Left colon (tissue), 2 donors: ENCODE measurements at regions not wholly inside any gene's neighbourhood (a gene's known extent, or its start where the extent isn't known, plus 50 kb on each side); places are given as distances from the start of the nearest gene placed in this dataset.
"Not testable (repeated sequence)": the region's sequence is repeated elsewhere in the genome, so short reads cannot be mapped to it uniquely, and the experiment has no call there.

ENCODE experiments used
- ATAC-seq: fragments of 200-7000 bp; cut with Tn5 transposase; one replicate; pipeline ENCODE4 v1.9.1; 2020; ENCODE audit warnings: mild to moderate bottlenecking, moderate library complexity
- DNase-seq, 2 donors: peaks; one replicate each; pipeline ENCODE4 v3.0.0-alpha.2; 2020
- intact Hi-C, 2 donors: fragments of 100-400 bp; cut with DNase I in 1 of 2; cut with micrococcal nuclease in 1 of 2; formaldehyde crosslinking; loops; one replicate each; pipeline versions ENCODE4 v1.11.2 to v1.14.0; 2022; cut with DNase I, micrococcal nuclease
- donor health status: DM: no; HTN: no; CAD: no.
- donor health status: DM: yes; HTN: yes; CAD: no.

DNA sequence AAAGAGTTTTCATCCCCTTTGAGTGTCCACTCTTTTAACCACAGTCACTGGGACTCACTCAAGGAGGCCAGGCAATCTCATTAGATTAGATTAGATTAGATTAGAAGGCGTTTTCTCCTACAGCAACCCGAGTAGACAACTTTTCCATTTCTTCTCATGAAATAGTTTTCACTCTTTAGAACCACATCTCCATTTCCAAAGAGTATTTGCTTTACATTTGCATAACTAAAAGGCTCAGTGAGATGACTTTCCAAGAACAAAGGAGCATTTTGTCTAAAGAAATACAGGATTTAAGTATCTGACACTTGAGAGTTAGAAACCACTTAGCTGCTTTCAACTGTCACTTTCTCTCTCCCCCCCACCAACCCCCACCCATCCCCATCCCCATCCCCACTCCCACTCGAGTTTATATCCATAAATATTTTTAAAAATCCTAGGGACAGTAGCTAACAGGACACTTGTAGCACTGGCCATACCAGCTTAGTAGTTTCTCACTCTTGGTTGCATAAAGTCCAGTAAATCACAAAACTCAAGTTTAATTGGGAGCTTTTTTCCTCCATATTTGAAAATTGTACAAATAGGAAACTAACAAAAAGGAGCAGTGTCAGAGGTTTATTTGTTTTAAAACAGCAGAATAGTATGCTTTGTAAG, 2202.9 kb upstream of the WWC1 start:
- ATAC-seq = no peak
- intact Hi-C loops = no loop called here
- no peak for DNase-seq

DNA sequence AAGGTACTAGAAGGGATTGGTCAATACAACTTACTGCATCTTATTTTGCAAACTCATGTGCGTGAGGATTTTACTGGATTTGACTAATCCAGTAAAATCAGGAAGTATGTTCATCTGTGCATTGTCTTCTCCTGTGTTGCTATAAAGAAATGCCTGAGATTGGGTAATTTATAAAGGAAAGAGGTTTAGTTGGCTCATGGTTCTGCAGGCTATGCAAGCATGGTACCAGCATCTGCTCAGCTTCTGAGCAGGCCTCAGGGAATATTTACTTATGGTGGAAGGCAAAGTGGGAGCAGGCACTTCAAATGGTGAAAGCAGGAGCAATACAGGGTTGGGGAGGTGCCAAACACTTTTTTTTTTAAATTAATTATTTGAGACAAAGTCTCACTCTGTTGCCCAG, 2199.5 kb upstream of the WWC1 start:
- no peak for ATAC-seq
- DNase-seq = no peak
- intact Hi-C loops = no loop called here

DNA sequence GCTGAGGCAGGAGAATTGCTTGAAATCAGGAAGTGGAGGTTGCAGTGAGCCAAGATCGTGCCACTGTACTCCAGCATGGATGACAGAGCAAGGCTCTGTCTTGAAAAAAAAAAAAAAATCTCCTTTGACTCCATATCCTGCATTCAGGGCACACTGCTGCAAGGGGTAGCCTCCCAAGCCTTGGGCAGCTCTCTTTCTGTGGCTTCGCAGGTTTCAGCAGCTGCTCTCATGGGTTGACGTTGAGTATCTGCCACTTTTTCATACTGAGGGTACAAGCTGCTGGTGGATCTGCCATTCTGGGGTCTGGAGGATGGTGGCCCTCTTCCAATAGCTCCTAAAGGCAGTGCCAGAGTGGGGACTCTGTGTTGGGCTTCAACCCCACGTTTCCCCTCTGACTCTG, 2198.1 kb upstream of the WWC1 start:
- DNase-seq (no peak), ATAC-seq (no peak)
- intact Hi-C loops = no loop called here

DNA sequence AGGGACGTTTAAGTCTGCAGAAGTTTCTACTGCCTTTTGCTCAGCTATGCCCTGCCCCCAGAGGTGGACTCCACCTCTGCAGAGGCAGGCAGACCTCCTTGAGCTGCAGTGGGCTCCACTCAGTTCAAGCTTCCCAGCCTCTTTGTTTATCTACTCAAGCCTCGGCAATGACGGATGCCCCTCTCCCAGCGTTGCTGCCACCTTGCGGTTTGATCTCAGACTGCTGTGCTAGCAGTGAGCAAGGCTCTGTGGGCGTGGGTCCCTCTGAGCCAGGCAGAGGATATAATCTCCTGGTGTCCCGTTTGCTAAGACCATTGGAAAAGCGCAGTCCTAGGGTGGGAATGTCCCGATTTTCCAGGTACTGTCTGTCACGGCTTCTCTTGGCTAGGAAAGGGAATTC, 2188.5 kb upstream of the WWC1 start:
- no peak for DNase-seq
- intact Hi-C loops = no loop called here
- ATAC-seq = no peak

DNA sequence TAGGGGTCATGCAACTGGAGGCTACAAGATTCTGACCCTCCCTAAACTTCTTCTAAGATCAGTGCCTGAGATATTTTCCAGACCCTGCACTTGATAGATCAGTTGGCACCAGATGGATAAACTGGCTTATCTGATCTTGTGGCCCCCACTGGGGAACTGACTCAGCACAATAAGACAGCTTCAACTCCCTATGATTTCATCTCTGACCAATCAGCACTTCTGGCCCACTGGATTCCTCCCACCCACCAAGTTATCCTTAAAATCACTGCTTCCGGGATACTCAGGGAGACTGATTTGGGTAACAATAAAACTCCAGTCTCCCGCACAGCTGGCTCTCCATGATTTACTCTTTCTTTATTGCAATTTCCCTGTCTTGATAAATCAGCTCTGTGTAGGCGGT, 2180.4 kb upstream of the WWC1 start:
- ATAC-seq (no peak), DNase-seq (no peak)
- intact Hi-C loops = no loop called here

DNA sequence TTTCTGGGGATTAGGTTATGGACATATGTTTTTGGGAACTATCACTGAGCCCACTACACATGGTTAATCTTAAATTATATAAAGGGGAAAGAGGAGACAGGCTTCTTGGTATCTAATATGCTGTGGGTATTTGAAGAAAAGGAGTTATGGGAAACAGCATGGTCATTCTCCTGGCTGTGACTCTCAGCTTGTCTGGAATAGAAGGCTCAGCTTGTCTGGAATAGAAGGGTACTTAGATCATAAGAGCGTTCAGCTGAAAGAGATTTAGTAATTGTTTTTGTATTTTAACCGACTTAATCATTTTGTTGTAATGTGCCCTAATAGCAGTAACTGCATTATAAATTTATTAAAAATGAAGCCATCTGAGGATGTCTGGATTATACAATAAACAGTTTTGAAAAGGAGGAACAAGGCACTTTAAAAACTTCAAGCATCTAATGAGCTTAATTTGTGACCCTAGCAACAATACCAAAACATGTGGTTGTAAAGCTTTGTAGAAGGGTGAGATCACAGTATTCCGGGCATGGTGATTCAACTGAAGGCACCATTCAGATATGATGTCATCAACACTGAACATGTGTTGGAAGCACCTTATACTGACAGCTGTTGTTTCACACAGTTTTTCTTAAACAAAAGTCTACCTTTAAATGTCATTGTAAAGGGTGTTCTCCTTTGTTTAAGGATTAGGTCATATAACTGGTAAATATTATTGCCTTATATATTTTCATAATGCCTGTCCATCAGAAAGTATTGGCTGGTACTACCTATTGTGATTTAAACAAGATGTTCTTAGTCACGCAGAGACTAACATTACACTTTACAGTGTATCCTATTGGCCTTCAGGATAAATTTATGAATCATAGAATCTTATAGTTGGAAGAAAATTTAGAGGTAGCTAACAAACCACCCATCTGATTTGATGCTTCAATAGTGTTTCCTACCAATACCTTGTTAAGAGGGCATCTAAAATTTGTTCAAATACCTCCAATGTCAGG, 2174.1 kb upstream of the WWC1 start:
- intact Hi-C loops = no loop called here
- no peak for ATAC-seq
- no peak for DNase-seq

DNA sequence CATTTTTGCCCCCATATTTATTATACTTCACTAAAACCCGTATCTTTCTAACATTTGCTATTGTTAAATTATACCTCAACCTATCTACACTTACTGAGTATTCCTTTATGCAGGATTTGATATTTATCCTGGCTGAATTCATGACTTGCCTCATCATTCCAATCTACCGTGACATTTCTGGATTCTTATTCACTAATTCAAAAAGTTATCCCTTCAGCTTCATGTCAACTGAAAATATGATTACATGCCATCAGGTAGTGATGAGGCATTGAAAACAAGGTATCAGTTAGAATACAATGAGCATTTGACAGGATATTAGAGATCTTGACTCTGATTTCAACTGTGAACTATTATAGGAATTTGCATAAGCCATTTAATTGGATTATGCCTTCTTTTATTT, 2171.9 kb upstream of the WWC1 start:
- intact Hi-C loops = no loop called here
- ATAC-seq (no peak), DNase-seq (no peak)

DNA sequence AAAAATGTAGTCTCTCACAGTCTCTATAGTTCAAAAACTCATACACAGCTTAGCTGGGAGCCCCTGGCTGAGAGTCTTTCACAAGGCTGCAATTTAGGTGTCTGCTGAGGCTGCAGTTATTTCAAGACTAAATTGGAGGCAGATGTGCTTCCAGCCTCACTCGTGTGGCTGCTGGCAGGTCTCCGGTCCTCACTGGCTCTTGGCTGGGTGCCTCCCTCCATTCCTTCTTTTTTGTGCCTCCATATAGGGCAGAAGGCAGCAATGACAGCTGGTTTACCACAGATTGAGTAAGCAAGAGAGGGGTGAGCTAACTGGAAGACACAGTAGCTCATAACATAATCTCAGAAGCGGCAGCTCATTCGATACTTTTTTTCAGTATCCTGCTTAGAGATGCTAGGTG, 2167.7 kb upstream of the WWC1 start:
- intact Hi-C loops = no loop called here
- no peak for DNase-seq
- ATAC-seq = no peak

DNA sequence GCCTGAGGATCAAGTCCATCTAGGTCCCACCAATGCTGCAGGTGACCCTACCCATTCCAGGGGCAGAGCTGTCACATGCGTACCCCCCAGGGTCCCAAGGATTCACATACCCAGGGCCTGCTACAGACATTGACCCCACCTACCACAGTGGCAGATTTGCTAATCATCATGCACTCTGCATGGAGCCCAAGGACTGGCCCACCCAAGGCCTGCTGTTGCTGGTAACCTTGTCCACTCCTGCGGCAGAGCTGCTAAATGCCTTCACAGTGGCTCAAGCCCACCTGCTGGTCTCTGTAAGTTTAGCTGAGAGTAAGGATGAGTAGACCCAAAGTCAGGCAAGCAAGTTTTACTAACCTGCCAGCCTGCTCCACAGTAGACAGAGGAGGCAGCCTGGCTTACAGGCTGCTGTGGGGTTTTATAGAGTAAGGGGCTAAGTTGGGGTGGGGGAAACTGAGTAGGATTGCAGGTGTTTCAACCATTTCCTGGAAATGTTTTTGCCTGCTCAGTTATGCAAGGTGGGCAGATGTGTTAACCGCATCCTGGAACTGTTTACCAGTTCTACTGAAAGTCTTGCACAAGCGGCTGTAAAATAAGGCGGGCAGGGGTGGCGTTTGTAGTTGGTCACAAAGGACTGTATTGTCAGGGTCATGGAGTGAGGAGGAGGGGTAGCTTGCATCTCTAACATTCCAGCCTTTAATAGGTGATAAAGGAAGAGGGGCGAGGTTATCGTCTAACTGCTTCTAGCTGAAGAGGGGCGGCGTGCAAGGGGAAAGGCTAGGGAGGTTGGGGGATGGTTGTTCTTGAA, 2163.5 kb upstream of the WWC1 start:
- no peak for ATAC-seq
- no peak for DNase-seq
- intact Hi-C loops = no loop called here

DNA sequence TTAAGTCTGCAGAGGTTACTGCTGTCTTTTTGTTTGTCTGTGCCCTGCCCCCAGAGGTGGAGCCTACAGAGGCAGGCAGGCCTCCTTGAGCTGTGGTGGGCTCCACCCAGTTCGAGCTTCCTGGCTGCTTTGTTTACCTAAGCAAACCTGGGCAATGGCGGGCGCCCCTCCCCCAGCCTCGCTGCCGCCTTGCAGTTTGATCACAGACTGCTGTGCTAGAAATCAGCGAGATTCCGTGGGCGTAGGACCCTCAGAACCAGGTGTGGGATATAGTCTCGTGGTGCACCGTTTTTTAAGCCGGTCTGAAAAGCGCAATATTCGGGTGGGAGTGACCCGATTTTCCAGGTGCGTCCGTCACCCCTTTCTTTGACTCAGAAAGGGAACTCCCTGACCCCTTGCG, 2146.3 kb upstream of the WWC1 start:
- DNase-seq, intact Hi-C loops, ATAC-seq: not testable (repeated sequence)

DNA sequence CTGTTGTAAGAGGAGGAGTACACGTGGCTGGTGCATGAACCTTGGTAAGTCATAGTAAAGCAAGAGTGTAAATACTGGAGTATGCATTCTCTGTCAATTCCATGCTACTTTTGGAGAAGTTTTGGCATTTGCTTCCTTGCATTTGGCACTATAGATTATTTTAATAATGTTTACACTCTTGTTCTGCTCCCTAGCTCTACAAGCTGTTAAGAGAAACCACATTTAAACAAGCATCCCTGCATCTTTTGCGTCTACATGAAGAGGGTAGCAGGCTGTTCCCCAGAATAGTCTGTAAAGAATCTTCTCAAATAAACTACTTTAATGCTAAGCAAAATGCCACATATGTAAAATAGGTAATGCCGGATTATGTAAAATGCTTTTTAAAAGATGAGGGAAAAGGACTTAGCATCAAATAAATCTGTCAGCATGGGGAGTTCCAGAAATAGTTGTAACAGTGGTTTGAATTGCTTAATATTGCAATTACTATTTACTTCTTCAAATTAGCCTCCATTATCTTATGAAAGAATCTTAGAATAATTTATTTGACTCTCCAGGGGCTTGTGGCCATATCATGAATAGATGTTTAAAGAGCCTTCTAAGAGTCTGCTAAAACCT, 2127.3 kb upstream of the WWC1 start:
- ATAC-seq (no peak), DNase-seq (no peak)
- intact Hi-C loops = no loop called here

DNA sequence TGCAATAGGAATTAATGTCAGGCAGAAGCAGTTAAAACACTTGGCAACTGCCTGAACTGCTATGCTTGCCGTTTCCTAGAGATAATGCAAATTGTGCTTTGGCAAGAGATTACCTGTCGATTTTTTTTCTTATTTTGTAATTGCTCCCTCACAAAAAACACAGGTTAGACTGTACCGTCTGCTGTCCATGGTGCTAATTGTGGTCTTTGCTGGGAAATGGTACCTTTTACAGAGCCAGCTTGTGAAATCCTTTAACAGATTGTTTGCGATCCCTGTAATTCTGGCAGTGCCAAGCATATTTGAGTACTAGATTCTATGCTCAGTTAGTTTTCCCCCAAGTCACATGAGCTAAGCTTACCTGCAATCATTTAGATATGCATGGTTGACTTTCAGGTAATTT, 2125.8 kb upstream of the WWC1 start:
- DNase-seq (no peak), ATAC-seq (no peak)
- intact Hi-C loops = no loop called here

DNA sequence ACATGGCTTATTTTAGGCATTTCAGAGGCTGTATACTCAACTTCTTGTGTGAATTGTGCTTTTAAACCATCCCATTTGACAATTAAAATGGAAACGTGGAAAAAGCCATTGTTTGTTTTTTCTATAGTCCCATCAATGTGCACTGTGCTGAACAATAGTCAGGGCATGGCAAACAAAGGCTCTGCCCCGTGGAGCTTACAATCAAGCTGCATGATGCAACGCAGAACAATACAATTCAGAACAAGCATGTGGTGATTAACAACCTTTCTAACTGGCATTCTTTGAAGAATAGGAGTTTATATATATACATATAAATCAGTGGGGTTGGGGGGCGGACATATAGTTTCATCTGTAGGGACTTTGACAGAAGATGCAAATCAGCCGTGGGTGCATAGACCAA, 2125.4 kb upstream of the WWC1 start:
- intact Hi-C loops = no loop called here

DNA sequence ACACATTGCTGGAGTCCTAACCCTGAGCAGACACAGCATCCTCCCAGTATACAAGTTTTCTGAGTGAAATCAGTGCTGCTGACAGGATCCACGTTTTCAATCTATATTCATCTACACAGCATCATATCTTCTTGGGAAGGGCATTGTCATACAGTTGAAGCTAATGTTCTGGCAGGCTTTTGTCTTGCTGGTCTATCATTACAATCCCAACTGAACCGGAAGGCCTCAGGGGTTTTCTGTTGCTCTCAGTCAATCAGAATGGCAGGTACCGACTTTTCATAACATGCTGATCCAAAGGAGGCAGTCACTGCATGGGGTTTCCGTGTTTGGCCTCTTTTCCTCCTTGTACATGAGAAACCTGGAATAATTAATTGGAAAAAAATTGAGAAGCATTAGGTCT, 2118.8 kb upstream of the WWC1 start:
- DNase-seq = no peak
- no peak for ATAC-seq

More for the DNA sequence above, 2125.4 kb upstream of the WWC1 start:
- ATAC-seq (no peak), DNase-seq (no peak)

DNA sequence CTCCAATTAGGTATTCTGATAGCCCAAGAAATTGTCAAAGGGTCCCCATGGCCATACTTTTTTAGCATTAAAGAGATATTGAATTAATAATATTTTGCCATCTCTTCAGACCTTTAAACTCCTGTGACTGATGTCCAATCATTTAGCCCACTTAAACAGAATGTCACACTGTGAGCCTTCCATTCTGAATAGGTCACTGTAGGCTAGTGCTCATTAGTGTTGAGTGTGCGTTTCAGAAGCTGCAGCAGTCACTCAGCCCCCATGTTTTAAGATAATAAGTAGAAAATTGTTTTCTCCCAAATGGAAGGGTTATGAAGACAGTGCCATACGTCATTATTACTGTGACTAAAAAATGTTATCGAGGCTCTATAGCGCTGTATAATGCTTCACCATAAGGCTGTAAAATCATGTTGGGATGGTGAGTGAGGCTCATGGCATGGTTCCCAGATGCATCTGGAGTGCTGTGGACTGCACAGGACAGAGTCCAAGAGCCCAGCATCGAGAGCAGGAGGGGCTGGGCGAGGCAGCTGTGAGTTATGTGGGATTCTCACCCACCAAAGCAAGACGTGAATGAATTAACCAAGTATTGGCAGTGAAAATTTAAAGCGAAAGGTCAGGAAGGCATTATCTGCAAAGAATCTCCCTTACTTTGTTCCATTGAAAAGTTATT, 2112.9 kb upstream of the WWC1 start:
- DNase-seq (peak in 1 of 2 donors; percentile 5), ATAC-seq (no peak)
- intact Hi-C loops = no loop called here

More for the DNA sequence above, 2118.8 kb upstream of the WWC1 start:
- intact Hi-C loops = no loop called here

DNA sequence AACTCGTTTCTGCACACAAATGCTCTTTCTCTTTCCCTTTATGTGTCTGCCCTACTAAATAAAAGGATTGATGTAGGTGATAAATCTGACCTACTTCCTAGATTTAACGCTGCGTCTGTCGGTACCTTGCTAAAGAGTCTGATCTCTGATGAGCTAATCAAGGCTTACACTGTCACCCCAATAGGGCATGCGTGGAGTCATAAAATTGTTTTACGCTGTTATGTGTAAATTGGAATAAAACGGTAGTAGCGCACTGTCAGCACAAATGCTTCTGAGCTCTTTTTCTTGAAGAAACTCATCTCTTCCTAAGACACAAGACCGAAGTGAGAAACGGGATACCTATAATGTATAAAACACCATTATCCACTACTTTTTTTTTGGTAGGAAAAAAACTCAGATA, 2106.3 kb upstream of the WWC1 start:
- intact Hi-C loops = no loop called here
- DNase-seq = no peak
- no peak for ATAC-seq

DNA sequence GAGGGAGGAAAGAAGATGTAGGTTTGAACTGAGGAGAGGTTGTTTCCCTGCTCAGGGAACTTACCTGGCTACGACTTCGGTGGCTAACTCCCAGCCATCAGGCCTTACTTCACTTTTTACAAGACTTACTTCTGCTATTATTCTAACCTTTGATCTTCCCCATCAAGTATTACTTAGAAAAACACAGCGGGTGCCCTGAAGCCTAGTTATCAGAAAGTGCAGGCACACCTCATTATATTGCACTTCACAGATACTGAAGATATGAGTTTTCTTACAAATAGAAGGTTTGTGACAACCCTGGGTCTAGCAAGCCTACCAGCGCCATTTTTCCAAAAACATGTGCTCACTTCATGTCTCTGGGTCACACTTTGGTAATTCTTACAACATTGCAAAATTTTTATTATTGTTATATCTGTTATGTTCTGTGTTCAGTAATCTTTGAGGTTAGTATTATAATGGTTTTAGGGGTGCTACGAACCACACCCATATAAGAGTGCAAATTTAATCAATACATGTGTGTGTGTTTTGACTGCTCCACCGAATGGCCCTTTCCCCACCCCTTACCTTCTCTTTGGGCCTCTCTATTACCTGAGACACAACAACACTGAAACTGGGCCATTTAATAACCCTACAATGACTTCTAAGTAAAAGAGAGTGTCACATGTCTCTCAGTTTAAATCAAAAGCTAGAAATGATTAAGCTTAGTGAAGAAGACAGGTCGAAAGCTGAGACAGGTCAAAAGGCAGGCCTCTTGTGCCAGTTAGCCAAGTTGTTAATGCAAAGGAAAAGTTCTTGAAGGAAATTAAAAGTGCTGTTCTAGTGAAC, 2102.7 kb upstream of the WWC1 start:
- intact Hi-C loops = no loop called here
- no peak for DNase-seq
- peak; percentile 15 for ATAC-seq

DNA sequence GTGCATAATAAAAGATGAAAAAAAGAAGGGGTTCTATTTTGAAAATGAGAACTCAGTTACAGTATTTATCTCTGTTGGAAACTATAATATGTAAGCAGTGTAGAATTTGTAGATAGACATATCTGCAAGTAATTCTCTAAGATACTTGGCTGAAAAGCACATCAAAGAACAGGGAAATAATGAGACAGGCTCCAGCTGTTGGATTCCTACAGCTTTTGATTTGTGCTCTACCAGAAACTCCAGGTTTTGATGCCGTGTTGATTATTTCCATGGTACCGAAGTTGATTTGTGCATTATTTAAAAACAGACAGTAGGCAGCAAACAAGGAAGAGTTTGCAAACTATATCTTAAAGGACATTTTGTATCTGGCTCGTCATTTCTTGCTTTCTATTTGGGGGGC, 2098.7 kb upstream of the WWC1 start:
- DNase-seq = no peak
- ATAC-seq = no peak
- intact Hi-C loops = no loop called here
